DMS 273 treated with DMSO at 0.1 percent for 48 hours (cell line): ENCODE measurements at regions not wholly inside any gene's neighbourhood (a gene's known extent, or its start where the extent isn't known, plus 50 kb on each side); places are given as distances from the start of the nearest gene placed in this dataset.
A peak's percentile ranks its signal among the peaks of the same experiment; 100 is the strongest.

Experiments
- DNase-seq: peaks from one replicate; lab custom pipeline; 2025; lab: John Stamatoyannopoulos, UW

DNA sequence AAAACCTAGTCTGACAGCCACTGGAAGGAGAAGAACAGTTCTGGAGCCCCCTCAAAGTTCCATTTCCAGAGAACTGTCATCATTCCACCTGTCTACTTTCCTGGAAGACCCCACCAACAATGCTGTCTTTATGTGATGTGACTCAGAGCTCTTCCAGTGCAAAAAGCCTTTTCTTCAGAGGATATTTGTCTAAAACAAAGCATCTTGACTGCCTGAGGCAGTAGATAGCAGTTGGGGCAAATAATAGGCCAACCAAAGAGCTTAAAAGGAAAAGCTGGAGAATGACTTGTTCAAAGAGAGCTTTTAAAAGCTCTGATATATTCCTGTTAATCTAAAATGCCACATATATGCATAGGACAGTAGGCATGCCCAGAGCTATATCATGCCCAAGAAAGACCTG is 62.6 kb downstream of the MIS18A start:
- no peak for DNase-seq

DNA sequence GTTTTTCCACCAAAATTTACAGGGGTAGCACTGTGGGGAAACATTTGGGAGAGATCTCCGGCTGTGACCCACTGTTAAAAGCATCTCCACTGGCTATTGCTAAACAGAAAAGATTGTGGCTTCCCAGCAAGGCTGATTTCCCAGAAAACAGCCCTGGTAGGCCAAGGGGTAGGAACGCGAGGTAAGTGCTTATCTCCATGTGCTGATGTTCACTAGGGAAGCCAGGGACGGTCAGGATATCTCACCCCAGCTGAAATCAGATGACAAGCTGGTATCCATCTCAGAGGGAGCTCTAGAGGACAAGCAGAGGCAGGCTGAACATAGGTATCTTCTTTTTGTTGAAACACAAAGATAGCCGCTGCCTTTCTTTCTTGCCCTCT is 63.6 kb downstream of the MIS18A start:
- no peak for DNase-seq

DNA sequence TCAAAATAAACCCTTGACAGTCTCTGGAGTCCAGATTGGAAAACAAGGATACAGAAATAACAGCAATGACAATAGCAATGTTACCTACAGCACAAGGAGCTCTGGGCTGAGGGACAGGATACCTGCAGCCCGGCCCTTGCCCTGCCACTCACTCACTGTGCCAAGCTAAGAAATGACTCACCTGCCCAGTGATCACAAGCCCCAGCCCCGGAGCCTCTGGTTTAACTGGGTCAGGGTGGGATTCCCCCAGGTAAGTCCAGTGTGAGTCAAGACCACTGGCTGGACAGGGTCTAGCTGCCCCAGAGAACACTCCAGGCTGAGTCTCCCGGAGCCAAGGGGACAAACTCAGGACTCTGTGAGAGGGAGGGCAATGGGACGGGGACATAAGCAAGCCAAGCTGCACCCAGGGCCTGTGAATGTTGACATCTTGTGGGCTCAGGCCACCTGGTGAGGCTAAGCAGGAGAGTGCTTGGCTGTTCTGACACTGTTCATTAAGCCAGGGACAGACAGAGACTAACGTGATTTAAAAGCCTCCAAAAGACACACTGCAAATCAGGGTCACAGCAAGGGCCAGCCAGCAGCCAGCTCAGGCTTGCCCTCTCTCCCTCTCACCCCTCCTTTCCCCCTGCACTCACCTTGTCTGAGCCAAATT is 64.1 kb downstream of the MIS18A start:
- DNase-seq: no peak

DNA sequence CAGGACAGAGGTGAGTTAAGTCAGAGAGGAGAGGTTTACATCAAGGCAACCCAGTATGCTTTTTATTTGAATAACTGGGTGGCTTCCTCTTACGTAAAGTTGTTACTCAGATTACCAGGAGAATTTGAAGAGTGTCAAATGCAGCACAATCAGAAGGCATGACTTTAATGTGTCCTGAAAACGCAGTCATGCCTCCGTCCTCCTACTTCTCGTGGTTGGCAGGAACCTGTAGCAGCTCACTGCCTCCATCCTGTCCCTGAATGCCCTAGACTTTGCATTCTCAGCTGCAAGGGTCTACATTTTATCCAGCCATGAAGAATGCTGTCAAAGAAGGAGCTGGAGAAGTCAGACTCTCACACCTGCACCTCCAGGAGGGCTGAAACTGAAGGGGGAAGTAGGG is 66.7 kb downstream of the MIS18A start:
- DNase-seq: no peak

DNA sequence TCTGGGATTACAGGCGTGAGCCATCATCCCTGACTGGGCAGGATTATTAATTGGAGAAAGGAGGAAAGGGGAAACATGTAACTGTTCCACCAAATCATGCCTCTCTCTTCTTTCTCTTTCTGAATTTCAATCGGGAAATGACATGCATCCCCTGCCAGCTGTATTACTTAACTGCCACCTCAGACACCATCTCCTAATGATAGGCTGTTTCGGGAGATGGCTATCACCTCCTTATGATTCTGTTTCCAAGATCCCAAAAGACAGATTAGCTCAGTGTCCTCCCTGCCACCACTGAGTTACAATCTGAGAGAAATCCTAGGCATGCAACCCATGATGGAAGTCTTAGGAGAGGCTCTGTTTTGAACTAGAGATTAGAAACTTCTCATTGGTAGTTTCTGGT is 67.5 kb downstream of the MIS18A start:
- no peak for DNase-seq

DNA sequence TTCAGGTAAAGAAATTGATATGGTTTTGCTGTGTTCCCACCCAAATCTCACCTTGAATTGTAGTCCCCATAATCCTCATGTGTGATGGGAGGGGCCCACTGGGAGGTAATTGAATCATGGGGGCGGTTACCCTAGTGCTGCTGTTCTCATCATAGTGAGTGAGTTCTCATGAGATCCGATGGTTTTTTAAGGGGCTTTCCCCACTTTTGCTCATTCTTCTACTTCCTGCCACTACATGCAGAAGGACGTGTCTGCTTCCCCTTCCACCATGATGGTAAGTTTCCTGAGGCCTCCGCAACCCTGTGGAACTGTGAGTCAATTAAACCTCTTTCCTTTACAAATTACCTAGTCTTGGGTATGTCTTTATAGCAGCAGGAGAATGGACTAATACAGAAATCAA is 69.3 kb downstream of the MIS18A start:
- no peak for DNase-seq

DNA sequence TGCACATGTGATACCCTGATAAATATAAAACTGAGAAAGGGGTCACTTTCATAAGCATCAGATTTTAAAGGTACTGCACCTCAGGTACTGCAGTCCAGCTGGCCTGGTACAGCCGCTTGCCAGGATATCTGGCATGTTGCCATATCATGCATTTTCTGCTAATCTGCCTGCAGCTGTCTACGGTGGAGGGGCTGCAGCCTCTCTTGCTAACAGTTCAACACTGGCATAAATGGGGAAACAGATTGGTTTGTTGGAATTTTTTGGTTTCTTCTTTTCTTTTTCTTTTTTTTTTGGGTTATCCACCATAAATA is 71.5 kb downstream of the MIS18A start:
- peak; percentile 56 for DNase-seq

DNA sequence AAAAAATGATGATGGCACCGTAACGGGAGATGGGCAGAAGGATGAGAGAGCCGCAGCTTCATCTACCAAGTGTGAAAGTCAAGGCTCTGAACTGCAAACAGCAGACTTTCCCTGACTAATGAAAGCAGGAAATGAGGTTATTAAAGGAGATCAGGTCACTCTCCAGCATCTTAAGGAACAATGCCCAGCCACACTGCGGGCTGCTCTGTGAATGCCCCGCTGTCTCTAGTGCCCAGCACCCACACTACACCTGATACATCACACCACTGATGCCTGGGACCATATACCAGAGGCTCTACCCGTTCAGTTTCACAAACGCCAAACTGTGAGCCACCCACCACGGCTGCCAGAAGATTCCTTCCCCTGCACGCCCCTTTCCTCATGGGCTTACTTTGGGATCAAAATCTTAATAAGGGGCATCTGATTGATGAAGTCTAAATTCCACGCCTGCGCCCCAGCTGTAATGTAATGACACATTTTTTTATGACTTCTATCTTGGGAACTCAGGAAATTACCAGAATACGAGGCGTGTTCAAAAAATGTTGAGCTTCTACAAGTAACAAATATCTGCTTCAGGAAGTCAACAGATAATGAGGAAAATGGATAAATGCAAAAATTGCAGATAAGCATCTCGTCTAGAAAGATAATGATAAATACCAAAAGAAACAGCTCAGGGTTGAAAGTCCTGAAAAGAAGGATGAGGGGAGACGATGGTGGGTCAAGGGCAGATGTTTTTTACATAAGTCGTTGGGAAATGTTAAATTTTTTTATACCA is 72.0 kb downstream of the MIS18A start:
- DNase-seq: no peak

DNA sequence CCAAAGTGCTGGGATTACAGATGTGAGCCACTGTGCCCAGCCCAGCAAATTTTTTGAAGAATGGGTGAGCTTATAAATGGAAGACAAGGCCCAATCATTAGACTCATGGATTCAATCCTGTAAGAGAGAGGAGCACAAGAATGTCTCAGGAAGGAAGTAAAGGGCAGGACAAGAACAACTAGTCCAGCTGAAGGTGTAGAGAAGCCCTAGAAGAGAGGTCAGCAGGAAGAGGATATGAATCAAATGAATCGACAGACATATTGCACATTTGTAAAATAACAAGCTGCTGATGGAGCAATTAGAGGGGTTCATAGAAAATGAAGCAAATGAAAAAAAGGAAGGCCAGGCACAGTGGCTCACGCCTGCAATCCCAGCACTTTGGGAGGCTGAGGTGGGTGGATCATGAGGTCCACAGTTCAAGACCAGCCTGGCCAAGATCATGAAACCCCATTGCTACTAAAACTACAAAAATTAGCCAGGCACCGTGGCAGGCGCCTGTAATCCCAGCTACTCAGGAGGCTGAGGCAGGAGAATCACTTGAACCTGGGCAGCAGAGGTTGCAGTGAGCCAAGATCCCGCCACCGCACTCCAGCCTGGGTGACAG is 74.9 kb downstream of the MIS18A start:
- DNase-seq: no peak

DNA sequence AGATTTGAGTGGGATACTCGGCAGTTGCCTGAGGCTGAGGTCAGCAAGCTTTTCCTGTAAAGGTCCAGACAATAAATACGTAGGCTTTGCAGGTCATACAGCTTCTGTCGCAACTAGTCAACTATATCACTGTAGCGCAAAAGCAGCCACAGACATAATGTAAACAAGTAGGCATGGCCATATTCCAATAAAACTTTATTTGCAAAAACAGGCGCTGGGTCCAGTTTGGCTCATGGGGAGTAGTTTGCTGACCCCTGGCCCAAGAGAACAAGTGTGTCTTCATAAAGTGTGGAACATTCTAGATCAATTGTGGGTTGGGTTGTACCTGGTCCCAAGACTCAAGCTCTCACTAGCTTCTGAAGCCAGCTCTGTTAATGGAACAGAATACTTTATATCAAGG is 78.8 kb downstream of the MIS18A start:
- no peak for DNase-seq

DNA sequence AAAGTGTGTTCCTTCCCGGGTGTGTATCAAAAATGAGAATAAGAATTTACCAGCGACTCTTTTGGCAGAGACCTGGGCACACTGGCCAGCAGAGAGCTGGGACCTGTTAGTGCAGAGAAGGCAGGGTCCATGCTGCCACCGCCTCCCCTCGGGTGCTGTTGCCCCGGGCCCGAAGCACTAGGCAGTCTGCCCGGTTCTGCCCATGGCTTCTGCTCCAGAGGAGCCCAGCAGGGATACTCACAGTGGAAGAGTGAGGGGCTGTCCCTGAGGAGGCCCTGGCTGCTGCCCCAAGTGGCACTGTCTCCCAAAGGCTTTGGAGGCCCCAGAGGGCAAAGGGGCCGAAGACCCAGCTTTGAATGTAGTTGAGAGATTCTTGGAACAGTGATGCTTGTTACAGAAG is 80.5 kb downstream of the MIS18A start:
- DNase-seq: no peak

DNA sequence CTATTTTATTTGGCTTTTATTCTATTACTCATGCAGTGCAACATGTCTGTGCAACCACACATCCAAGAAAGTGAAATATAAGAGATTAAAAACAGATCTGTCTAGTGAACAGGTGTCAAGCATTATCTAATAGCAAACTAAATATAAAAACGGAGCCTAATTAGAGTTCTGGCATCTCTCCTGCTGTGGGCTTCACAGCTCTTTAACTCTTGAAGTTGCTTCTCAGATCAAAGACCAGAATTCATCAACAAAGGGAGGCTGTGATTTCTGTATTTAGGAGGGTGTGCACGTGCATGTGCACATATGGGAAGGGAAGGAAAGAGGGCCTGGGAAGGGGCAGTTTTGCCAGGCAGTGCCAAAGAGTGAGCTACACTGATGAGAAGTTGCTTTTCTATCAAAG is 81.0 kb downstream of the MIS18A start:
- DNase-seq: peak; percentile 68

DNA sequence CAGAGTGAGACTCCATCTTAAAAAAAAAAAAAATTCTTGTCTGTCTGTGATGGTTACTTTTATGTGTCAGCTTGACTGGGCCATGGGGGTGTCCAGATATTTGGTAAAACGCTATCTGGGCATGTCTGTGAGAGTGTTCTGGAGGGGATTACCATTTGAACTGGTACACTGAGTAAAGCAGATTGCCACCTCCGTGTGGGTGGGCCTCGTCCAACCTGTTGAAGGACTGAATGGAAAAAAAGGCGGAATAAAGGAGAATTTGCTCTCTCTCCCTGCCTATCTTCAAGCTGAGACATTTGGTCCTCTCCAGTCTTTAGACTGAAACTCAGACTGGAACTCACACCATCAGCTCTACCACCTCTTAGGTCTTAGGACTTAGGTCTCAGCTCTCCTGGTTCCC is 82.8 kb downstream of the MIS18A start:
- DNase-seq: no peak

DNA sequence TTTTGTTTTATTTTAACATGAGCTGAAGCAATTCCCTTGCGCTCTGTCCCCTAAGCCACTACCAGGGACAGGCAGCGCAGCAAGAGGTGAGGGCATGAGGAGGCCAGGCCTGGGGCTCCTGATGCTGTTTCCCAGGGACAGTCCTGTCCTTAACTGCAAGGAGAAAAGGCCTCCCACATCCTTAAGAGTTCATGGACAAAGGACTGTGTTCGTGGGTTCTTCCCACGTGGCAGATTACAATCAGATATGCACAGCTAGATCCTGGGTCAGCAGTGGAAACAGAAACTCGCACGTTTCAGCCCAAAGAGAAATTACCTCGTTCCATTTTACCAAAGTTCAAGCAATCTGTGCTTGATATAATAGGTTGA is 85.8 kb downstream of the MIS18A start:
- DNase-seq: no peak

DNA sequence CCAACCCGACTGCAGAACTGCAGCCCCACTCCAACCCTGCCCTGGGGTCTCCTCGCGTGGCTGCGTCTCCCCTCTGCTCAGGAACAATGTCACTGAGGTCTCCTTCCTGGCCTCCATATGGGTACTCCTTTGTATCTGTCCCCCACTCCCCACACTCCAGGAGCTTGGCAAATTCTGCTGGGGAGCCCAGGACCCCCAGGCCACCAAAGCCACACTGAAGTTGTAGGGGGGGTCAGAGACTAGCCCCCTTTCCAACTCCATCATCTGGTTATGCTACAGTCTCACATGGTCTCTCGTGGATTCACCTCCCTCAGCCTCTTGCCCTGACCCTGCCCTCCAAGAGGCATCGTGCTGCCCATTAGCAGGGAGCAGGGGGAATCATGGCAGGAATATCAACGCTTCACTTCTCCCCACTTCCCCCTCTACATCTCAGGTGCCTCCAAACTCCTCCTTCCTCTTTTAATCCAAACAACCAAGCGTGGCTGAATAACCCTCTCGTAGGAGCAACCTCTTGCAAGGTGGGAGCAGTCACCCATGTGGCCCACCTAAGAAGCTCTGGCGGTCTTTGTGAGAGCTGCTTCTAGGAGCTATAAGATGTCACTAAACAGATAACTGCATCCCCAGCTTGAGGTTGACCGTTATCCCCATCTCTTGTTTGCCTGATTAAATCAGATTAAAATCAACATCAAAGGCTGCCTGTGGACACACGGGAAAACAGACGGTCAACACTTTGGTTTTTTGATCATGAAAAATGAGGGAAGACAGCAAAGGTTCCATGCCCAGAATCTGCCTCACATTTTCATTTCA is 86.4 kb downstream of the MIS18A start:
- no peak for DNase-seq

DNA sequence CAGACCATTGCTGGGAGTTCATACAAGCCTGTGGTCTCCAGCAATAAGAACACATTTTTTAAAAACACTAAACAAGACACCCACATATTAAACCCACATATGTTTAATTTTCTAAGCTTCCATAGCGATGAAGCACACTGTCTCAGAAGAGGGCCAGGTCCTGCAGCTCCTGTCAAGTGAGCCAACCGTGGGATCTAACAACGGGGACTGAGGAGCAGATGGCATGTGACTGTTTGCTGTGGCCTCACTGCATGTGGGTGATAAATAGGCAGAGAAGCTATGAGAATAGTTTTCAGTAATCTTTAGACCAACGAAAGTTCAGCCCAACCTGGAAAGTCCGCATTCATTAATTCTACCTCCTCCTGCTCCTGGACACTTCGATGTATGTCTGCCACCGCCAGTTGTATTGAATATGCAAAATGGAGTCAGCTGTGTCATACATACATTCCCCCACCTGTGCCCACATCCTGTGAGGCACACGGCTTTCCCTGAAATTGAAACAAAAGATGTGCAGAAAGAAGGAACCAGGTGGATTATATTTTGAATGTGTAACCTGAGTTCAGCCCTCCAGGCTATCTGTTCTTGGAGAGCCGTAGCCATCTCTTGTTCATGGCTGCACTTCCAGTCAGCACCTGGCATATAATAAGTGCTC is 88.2 kb downstream of the MIS18A start:
- DNase-seq: no peak

DNA sequence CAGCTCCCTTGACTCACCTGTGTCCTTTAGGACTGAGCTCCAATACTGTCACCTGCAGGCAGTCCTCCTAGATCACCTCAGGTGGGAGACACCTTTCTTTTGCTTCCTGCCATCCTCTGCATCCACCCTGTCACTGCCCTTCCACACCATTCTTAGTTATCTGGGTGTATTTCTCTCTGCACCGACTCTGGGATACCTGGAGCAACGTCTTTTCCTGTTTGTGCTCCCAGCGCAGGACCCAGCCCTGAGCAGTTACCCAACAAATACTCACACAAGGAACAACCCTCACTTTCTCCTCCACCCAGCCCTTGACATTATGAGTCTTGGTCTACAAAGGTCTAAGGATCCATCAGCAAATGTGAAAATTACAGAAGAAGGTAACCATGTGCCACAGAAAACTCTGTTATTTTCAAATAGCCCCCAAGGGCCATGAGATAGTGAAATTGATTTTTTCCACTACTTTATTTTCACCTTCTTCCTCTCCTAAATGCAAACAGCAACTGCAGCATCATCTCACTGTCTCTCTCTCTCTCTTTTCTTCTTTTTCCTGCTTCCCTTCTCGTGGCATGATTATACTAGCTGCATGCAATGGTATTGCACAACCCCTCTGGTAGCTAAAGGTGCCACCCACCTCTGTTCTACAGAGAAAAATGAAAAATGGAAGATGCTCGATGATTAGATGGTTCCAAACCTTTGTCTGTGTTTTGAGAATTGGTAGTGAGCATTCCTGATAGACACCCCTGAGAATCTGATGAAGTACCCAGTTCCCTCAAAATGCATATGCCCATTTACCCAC is 89.0 kb downstream of the MIS18A start:
- DNase-seq: no peak

DNA sequence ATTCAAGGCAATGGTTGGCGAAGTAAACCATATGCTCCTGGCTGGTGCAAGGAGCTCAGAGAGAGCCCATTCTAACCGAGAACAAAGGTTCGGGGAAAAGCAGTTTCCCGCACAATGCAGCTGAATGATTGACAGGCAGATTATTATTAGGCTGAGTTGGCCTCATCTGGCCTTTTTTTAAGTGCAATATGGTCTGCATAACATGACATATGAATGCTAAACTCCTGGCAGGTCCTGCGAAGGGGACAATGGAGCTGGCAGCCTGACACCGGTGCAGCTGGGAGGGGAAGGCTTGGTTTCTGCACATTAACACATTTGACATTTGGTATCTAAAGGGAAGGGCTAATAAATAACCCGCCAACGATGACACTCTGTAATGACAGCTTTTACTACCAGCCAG is 92.0 kb downstream of the MIS18A start:
- peak; percentile 86 for DNase-seq

DNA sequence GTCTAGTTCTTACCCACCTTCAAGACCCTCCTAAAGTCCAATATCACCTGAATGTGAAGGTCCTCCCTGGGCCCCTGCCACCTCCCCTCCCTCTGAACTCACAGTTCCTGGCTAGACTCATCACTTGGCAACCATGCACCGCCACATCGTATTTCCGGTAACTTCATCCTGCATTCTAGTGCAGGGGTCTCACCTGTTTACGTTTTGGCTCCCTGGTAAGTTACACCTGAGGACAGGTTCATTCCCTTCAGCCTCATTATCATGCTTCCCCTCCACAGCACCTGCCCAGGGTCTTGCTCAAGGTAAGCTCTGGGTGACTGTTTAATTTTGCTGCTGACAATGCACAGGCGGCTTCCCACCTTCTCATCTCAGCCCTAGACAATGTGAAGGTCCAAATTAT is 93.1 kb downstream of the MIS18A start:
- DNase-seq: no peak

DNA sequence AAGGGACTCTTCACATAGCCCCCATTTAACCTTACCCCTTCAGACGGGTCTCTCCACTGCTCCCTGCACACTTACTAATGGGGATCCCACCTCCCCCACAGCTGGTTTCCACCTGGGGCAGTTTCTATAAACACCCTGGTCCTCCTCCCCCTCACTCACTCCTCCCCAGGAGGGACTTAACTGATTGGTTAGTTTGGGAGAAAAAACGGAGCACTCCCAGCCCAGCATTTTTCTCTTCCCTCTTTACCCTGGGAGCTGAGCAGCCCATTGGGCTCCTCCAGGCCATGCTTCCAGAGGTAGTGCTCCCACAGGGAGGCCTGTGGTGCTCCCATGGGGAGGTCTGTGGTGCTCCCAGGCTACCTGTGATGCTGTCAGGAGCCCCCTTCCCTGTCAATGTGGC is 93.7 kb downstream of the MIS18A start:
- no peak for DNase-seq

DNA sequence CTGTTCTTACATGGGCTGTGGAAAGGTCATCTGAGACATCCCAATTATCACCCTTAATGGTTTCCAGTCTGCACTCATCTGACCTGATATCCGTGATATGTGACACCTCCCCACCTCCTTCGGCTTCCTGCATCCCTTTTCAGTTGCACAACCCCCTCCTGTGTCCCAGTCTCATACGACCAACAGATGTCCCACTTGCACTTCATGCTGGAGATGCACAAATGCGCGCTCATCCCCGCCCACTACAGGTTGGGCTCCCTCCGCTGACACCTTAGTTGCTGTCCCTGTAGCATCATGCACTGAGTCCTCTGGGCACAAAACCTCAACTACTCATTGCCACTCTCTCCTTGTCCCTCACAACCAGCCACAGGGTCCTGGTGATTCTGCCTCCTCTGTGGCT is 94.4 kb downstream of the MIS18A start:
- DNase-seq: peak; percentile 24

DNA sequence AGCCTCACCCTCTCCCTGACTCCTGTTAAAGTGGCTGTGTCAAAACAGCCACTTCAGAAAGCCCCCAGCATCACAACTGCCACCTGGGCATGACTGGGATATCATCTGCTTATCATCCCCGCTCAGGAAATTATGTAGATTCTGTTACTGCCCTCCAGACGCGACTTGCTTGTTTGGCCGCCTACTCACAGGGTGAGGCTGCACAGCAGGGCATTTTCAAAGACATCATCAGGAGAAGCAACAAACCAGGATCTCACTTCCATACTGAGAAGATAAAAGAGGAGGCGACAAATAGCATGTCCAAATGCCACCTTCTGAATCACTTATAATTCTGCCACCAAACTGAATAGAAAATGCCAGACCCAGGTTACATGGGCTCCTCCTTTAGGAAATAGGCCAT is 94.8 kb downstream of the MIS18A start:
- no peak for DNase-seq
